Panc1 (cell line): ENCODE measurements at regions not wholly inside any gene's neighbourhood (a gene's known extent, or its start where the extent isn't known, plus 50 kb on each side); places are given as distances from the start of the nearest gene placed in this dataset.

Experiments used
- ATAC-seq: fragments of 200-7000 bp; cut with Tn5 transposase; 2 replicates; pipeline ENCODE4 v1.9.1; 2020; ENCODE audit warnings: mild to moderate bottlenecking, moderate library complexity
- BruUV-seq: library from RNA; stranded (reverse); fragments of 400-500 nt; replicated peaks from 2 replicates; lab custom pipeline; 2021; lab: Mats Ljungman, UMichigan
- CTCF ChIA-PET: fragments of 300-600 bp; sonication (Branson Sonifier 250); formaldehyde crosslinking; loops from one replicate; lab custom pipeline; 2022; ENCODE audit warnings: antibody characterized with exemption; lab: Charles Lee
- POLR2A ChIA-PET: fragments of 300-600 bp; sonication (Branson Sonifier 250); formaldehyde crosslinking; loops from one replicate; lab custom pipeline; 2022; ENCODE audit warnings: antibody characterized with exemption; lab: Charles Lee
- DNase-seq: peaks from one replicate; pipeline ENCODE4 v3.0.0-alpha.2; 2010; ENCODE audit warnings: low read depth, low spot score
- H3K27ac ChIP-seq: 2 replicates; pipeline ENCODE4 v1.5.1; 2011; ENCODE audit warnings: mild to moderate bottlenecking, low read length, inconsistent platforms
- H3K27me3 ChIP-seq: fragments of 200-500 bp; sonication (Bioruptor generic); 2 replicates; pipeline ENCODE4 v1.6.0; 2014; ENCODE audit warnings: low read length, inconsistent platforms; ENCODE audit not compliant: control insufficient read depth, insufficient read depth
- H3K36me3 ChIP-seq: fragments of 200-500 bp; sonication (Bioruptor generic); 2 replicates; pipeline ENCODE4 v1.5.1; 2014; ENCODE audit warnings: inconsistent platforms, mild to moderate bottlenecking, low read length, moderate library complexity; ENCODE audit not compliant: control insufficient read depth, insufficient read depth
- H3K4me1 ChIP-seq: 2 replicates; pipeline ENCODE4 v1.5.1; 2011; ENCODE audit warnings: inconsistent platforms, mild to moderate bottlenecking, low read length, moderate library complexity; ENCODE audit not compliant: control insufficient read depth, insufficient read depth
- H3K4me3 ChIP-seq, 2 experiments: 2 replicates each; pipeline ENCODE4 v1.5.1; 2011 to 2012; ENCODE audit warnings: low read depth in 2 of 2, low read length in 2 of 2, mild to moderate bottlenecking in 2 of 2, inconsistent platforms in 1 of 2, moderate library complexity in 1 of 2
- H3K9me3 ChIP-seq: fragments of 200-500 bp; sonication (Bioruptor generic); 2 replicates; pipeline ENCODE4 v1.5.1; 2014; ENCODE audit warnings: low read depth, mild to moderate bottlenecking, inconsistent platforms, low read length, moderate library complexity; ENCODE audit not compliant: control insufficient read depth, insufficient read depth
- CTCF ChIP-seq: fragments of 450-650 bp; IDR thresholded peaks from 2 replicates; pipeline ENCODE4 v1.5.1; 2017; ENCODE audit warnings: mild to moderate bottlenecking
- POLR2AphosphoS5 ChIP-seq: IDR thresholded peaks from 2 replicates; pipeline ENCODE4 v1.6.1; 2012; ENCODE audit warnings: mild to moderate bottlenecking, low read depth, low read length, moderate library complexity
- REST ChIP-seq, 2 experiments: IDR thresholded peaks; 2 replicates each; pipeline ENCODE4 v1.6.1; 2011 to 2012; ENCODE audit warnings: low read depth in 2 of 2, control low read depth in 1 of 2, low read length in 1 of 2, mild to moderate bottlenecking in 1 of 2, moderate library complexity in 1 of 2; ENCODE audit not compliant: insufficient read depth in 1 of 2
- SIN3A ChIP-seq: IDR thresholded peaks from 2 replicates; pipeline ENCODE4 v1.6.1; 2012; ENCODE audit warnings: low read depth, mild to moderate bottlenecking, low read length, moderate library complexity, borderline replicate concordance; ENCODE audit not compliant: insufficient read depth
- TCF7L2 ChIP-seq: IDR thresholded peaks from 2 replicates; pipeline ENCODE4 v1.6.1; 2011; ENCODE audit warnings: mild to moderate bottlenecking, low read depth, low read length, inconsistent platforms
- in situ Hi-C: cut with HindIII; loops from 2 replicates; pipeline ENCODE4 v1.10.0; 2016; ENCODE audit warnings: low sequenced_read_pairs, low pct_unique_long_range_greater_than_20kb
- intact Hi-C: fragments of 100-400 bp; cut with micrococcal nuclease; formaldehyde crosslinking; loops from one replicate; pipeline ENCODE4 v1.10.0; 2022; ENCODE audit not compliant: unreplicated experiment

- DNase-seq (no peak), ATAC-seq (no peak)
- Histone ChIP-seq H3K4me1 (no peaks in the 10 kb centered on the region), H3K27me3 (no peaks in the 10 kb centered on the region), H3K9me3 (no peaks in the 10 kb centered on the region), H3K36me3 (no peaks in the 10 kb centered on the region), H3K27ac (no peak overlapping the region), H3K4me3 (no peak overlapping the region)
- POLR2A ChIA-PET = no interaction called here
- no TSS peak for BruUV-seq
- intact Hi-C loops (no loop called here), in situ Hi-C loops (no loop called here)
- CTCF ChIA-PET = no interaction called here
- TF ChIP-seq CTCF (no peak), SIN3A (no peak), POLR2AphosphoS5 (no peak), TCF7L2 (no peak), REST (IDR thresholded peaks at IDR 0.05; ENCODE audit: insufficient read depth in 1 of 2, low read depth in 2 of 2, low read length in 1 of 2) (no peak)
Measured at GRCh38 chrX:5681159-5681558, 547.5 kb downstream of the NLGN4X start.

GRCh38 chrX:5674036-5674435 lies 554.6 kb downstream of the NLGN4X start:
- in situ Hi-C loops = no loop called here
- H3K4me1 ChIP-seq = no peaks in the 10 kb centered on the region
- ATAC-seq = no peak
- CTCF ChIA-PET = no interaction called here
- POLR2A ChIA-PET = no interaction called here
- no peaks in the 10 kb centered on the region for H3K36me3 ChIP-seq
- intact Hi-C loops = no loop called here
- no peak for TF ChIP-seq REST (IDR thresholded peaks at IDR 0.05; ENCODE audit: insufficient read depth in 1 of 2, low read depth in 2 of 2, low read length in 1 of 2)
- no peak for TF ChIP-seq CTCF
- no peak for TF ChIP-seq TCF7L2
- TF ChIP-seq SIN3A = no peak
- DNase-seq = no peak
- no peak overlapping the region for H3K4me3 ChIP-seq
- no peak overlapping the region for H3K27ac ChIP-seq
- no peaks in the 10 kb centered on the region for H3K9me3 ChIP-seq
- no TSS peak for BruUV-seq
- H3K27me3 ChIP-seq = no peaks in the 10 kb centered on the region
